ENCODE measurements at regions not wholly inside any gene's neighbourhood (a gene's known extent, or its start where the extent isn't known, plus 50 kb on each side); places are given as distances from the start of the nearest gene placed in this dataset.

DNA sequence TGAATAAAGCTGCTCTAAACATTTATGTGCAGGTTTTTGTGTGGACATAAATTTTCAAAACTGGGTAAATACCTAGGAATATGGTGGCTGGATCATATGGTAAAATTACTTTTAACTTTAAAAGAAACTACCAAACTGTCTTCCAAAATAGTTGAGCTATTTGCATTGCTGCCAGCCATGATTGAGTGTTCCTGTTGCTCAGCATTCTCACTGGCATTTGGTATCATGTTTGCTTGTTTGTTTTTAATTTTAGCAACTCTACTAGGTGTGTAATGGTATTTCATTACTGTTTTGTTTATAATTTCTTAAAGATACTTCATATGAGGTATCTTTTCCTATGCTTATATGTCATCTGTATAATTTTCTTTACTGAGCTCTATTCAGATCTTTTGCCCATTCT lies 143.2 kb downstream of the POLR1F start:
- TF ChIP-seq, protein P1, sequence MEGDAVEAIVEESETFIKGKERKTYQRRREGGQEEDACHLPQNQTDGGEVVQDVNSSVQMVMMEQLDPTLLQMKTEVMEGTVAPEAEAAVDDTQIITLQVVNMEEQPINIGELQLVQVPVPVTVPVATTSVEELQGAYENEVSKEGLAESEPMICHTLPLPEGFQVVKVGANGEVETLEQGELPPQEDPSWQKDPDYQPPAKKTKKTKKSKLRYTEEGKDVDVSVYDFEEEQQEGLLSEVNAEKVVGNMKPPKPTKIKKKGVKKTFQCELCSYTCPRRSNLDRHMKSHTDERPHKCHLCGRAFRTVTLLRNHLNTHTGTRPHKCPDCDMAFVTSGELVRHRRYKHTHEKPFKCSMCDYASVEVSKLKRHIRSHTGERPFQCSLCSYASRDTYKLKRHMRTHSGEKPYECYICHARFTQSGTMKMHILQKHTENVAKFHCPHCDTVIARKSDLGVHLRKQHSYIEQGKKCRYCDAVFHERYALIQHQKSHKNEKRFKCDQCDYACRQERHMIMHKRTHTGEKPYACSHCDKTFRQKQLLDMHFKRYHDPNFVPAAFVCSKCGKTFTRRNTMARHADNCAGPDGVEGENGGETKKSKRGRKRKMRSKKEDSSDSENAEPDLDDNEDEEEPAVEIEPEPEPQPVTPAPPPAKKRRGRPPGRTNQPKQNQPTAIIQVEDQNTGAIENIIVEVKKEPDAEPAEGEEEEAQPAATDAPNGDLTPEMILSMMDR (IDR thresholded peaks at IDR 0.05; ENCODE audit: control insufficient read depth, insufficient read depth, low read depth, low read length, missing control alignments): no peak
- no peak overlapping the region for H3K4me3 ChIP-seq (ENCODE audit: control insufficient read depth, low read depth, low read length)
- DNase-seq (ENCODE audit: low read depth): no peak

DNA sequence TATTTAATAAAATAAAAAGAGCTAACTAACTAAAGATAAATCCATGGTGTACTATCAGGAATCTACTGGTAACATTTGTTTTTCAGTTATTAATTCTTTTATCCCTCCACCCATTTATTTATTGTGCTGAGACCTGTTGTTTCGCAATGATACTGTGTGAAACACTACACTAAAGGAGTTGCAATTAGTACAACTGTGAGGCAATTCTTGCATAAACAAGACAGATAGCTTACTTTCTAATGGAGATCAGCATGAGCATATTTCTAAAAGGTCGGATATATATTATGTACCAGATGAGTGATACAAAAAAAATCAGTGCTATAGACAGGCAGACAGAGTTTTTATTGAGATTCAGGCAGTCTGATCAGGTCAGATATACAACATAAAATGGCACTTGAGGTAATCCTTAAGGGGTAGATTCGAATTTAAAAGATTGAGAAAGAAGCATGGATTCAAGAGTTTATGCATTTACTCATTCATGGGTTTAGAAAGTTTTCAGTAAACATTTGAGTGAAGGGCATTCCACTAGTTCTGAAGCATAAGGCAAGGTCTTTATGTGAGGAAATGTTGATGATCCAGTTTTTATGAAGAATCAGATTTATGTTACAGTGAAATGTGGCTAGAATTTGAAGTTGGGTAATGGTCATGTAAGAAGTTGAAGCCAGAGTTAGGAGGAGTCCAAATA lies 147.6 kb downstream of the POLR1F start:
- TF ChIP-seq, protein P1 (IDR thresholded peaks at IDR 0.05; ENCODE audit: control insufficient read depth, insufficient read depth, low read depth, low read length, missing control alignments): no peak
- no peak overlapping the region for H3K4me3 ChIP-seq (ENCODE audit: control insufficient read depth, low read depth, low read length)
- no peak for DNase-seq (ENCODE audit: low read depth)

DNA sequence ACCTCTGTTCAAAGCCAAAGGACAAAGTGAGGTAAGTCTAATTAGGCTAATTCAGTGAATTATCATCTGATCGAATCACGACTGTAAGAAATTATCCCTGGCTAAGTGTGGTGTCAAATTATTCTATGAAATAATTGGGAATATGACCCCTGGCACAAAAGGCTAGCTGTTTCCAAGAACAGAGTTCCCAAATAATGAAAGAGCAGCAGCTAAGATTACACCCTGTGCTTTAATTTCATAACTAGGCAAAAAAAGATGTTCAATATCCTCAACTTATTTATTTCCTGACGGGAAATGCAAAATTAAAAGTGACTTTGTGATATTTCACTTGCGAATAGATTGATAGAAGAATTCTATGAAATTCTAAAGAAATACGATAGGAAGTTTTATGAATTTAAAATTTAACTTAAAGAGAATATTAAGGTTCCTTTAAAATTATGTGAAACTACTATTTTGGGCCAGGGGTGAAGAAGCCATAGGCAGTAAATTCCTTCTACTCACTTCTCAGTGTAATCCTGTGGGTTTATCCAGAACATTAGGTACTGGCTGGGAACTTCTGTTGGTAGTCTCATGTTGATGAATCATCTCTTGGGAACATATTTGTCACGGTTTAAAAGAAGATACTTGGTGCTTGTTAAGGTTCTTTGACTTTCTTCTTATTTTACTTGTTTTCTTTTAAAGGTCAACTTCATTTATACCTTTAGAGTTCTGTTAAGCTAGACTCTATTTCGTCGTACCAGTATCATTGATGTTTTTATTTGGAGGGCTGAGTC lies 148.5 kb downstream of the POLR1F start:
- peak; percentile 52 for DNase-seq (ENCODE audit: low read depth)
- H3K4me3 ChIP-seq (ENCODE audit: control insufficient read depth, low read depth, low read length): no peak overlapping the region
- TF ChIP-seq, protein P1 (IDR thresholded peaks at IDR 0.05; ENCODE audit: control insufficient read depth, insufficient read depth, low read depth, low read length, missing control alignments): no peak

DNA sequence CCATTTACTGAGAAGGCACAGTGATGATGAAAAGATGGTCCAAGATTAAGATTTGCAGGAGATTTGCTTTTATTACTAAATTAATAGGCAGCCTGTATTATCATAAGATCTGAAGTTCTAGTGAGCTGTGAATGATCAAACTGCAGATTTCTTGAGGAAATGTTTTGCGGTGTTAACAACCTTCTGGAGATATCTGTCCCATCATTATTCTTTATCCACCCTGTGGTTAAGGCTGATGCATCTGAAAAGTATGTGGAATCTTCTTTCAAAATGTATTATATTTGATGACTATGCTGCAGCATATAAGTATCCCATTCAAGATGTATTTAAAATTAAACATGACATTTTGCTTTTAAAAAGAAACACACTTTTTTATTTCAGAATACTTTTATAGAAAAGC lies 150.3 kb downstream of the POLR1F start:
- DNase-seq (ENCODE audit: low read depth): no peak
- TF ChIP-seq, protein P1 (IDR thresholded peaks at IDR 0.05; ENCODE audit: control insufficient read depth, insufficient read depth, low read depth, low read length, missing control alignments): no peak
- no peak overlapping the region for H3K4me3 ChIP-seq (ENCODE audit: control insufficient read depth, low read depth, low read length)

DNA sequence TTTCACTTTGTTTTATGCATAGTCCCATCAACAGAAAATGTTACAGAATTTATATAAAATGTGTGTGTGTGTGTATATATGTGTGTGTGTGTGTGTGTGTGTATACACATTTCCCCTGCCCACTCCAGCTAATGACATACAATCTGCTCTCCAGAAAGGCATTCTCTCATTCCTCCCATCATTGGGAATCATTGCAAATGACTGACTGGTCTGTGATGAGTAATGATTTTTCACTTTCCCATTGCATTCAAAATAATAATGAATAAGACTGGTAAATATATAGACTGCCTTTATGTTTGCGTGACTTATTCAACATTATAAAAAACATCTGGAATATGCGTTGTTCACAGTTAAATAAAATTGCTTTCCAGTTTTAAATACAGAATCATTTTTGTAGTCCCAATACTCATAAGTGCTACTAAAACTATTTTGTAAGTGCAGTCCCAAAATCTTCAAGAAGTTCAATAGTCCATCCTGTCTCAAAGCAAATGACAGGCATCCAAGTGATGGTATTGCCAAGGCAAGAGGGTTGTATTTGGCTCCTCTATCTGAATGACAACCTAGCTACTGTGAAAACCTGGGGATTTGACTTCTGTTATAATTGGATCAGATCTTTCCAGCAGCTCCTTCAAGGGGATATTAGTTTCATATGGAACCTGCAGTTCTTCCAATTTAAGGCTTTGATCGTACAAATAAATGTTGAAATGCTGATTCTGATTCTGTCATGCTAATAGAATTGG lies 150.9 kb downstream of the POLR1F start:
- TF ChIP-seq, protein P1 (IDR thresholded peaks at IDR 0.05; ENCODE audit: control insufficient read depth, insufficient read depth, low read depth, low read length, missing control alignments): no peak
- DNase-seq (ENCODE audit: low read depth): no peak
- H3K4me3 ChIP-seq (ENCODE audit: control insufficient read depth, low read depth, low read length): no peak overlapping the region

DNA sequence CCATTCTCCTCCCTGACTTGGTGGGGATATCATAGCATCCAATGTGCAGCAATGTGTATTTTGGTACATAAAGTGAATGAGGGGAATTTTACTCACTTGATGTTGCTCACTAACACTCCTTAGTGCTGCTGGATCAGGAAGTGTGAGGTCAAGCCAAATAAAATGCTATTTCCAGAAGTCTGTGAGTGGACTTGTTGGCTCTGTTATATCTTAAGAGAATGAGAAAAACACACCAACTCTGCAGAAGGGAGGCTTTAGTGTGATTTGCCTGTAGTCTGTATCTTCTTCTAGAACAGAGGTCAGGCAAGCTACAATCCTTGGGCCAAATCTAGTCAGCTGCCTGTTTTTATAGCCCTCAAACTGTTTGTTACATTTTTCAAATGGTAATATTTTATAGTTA lies 154.3 kb downstream of the POLR1F start:
- H3K4me3 ChIP-seq (ENCODE audit: control insufficient read depth, low read depth, low read length): no peak overlapping the region
- DNase-seq (ENCODE audit: low read depth): no peak
- TF ChIP-seq, protein P1 (IDR thresholded peaks at IDR 0.05; ENCODE audit: control insufficient read depth, insufficient read depth, low read depth, low read length, missing control alignments): no peak
